HepG2 (cell line): ENCODE measurements at regions not wholly inside any gene's neighbourhood (a gene's known extent, or its start where the extent isn't known, plus 50 kb on each side); places are given as distances from the start of the nearest gene placed in this dataset.

ENCODE experiments used
- ATAC-seq: fragments of 200-7000 bp; cut with Tn5 transposase; 3 replicates; pipeline ENCODE4 v1.9.1; 2020; ENCODE audit warnings: mild to moderate bottlenecking, moderate library complexity
- BruUV-seq: library from RNA; stranded (reverse); fragments of 400-500 nt; replicated peaks from 2 replicates; lab custom pipeline; 2021; lab: Mats Ljungman, UMichigan
- CTCF ChIA-PET: fragments of 300-600 bp; formaldehyde crosslinking; extraction: SDS; loops from one replicate; lab custom pipeline; 2021; ENCODE audit warnings: low total read pairs, inconsistent platforms, low intra/inter-chr PET ratio; lab: Yijun Ruan, JAX
- POLR2A ChIA-PET: fragments of 350-600 bp; sonication (Branson Sonifier 250); formaldehyde crosslinking; loops from one replicate; lab custom pipeline; 2020; ENCODE audit warnings: antibody characterized with exemption, inconsistent platforms; lab: Yijun Ruan, JAX
- DNase-seq: peaks from one replicate; pipeline ENCODE4 v3.0.0-alpha.2; 2015; ENCODE audit warnings: low spot score
- FAIRE-seq: peaks from 3 replicates; lab custom pipeline; 2011; peaks lifted over from hg19 to GRCh38; lab: Jason Lieb, UNC
- H2AFZ ChIP-seq: one replicate; pipeline ENCODE4 v1.6.1; 2011; ENCODE audit warnings: low read length, inconsistent platforms
- H3K27ac ChIP-seq: fragments of 300-600 bp; 3 replicates; pipeline ENCODE4 v1.8.0; 2011; ENCODE audit warnings: mixed run types, mild to moderate bottlenecking, mixed read lengths, low read length, inconsistent platforms; ENCODE audit not compliant: insufficient read depth; ENCODE audit errors: extremely low read length
- H3K27me3 ChIP-seq, 2 experiments: fragments of 200-600 bp in 1 of 2; 2 replicates in 1 of 2; 3 replicates in 1 of 2; pipeline versions ENCODE4 v1.6.0 to v1.8.0; 2011; ENCODE audit warnings: low read length in 2 of 2, mild to moderate bottlenecking in 2 of 2, moderate library complexity in 2 of 2, inconsistent platforms in 1 of 2; ENCODE audit not compliant: insufficient read depth in 2 of 2, control insufficient read depth in 1 of 2
- H3K36me3 ChIP-seq, 2 experiments: fragments of 200-600 bp in 1 of 2; replicated peaks in 1 of 2; 2 replicates in 1 of 2; 3 replicates in 1 of 2; pipeline versions ENCODE4 v1.5.1 to v1.8.0; 2011; ENCODE audit warnings: low read length in 2 of 2, inconsistent platforms in 1 of 2; ENCODE audit not compliant: insufficient read depth in 2 of 2, control insufficient read depth in 1 of 2
- H3K4me1 ChIP-seq: 2 replicates; pipeline ENCODE4 v1.5.1; 2012; ENCODE audit warnings: low read length, inconsistent platforms; ENCODE audit not compliant: insufficient read depth
- H3K4me2 ChIP-seq: 2 replicates; pipeline ENCODE4 v1.6.0; 2011; ENCODE audit warnings: low read depth, low read length, inconsistent platforms
- H3K4me3 ChIP-seq, 3 experiments: fragments of 200-600 bp in 1 of 3; sonication (generic), shearing (Covaris generic) in 1 of 3; replicated peaks in 1 of 3; 2 replicates each; pipeline ENCODE4 v1.5.1; 2011 to 2016; ENCODE audit warnings: low read length in 3 of 3, inconsistent platforms in 2 of 3, low read depth in 2 of 3, mild to moderate bottlenecking in 2 of 3, control low read depth in 1 of 3, mixed read lengths in 1 of 3; ENCODE audit not compliant: insufficient read depth in 1 of 3
- H3K79me2 ChIP-seq: one replicate; pipeline ENCODE4 v1.6.1; 2011; ENCODE audit warnings: low read length, inconsistent platforms; ENCODE audit not compliant: insufficient read depth
- H3K9ac ChIP-seq: 2 replicates; pipeline ENCODE4 v1.6.0; 2011; ENCODE audit warnings: mild to moderate bottlenecking, low read depth, low read length, inconsistent platforms; ENCODE audit not compliant: insufficient read depth
- H3K9me3 ChIP-seq: 2 replicates; pipeline ENCODE4 v1.5.1; 2012; ENCODE audit warnings: mild to moderate bottlenecking, low read length
- H4K20me1 ChIP-seq: 2 replicates; pipeline ENCODE4 v1.6.0; 2011; ENCODE audit warnings: inconsistent platforms, mild to moderate bottlenecking, low read length, moderate library complexity; ENCODE audit not compliant: insufficient read depth
- CREM ChIP-seq, 2 experiments: sonication (generic) in 1 of 2; formaldehyde crosslinking in 1 of 2; IDR thresholded peaks; 2 replicates each; pipeline versions ENCODE4 v1.4.0 to v1.6.1; 2016 to 2020; ENCODE audit warnings: antibody characterized with exemption in 1 of 2, mild to moderate bottlenecking in 1 of 2, missing genetic modification reagents in 1 of 2
- ESRRA ChIP-seq: sonication (generic); formaldehyde crosslinking; IDR thresholded peaks from 2 replicates; pipeline ENCODE4 v1.5.1; 2020; ENCODE audit warnings: mild to moderate bottlenecking, low read depth, missing genetic modification reagents
- LCORL ChIP-seq, 2 experiments: fragments of 450-650 bp in 1 of 2; sonication (generic) in 1 of 2; formaldehyde crosslinking in 1 of 2; IDR thresholded peaks; 2 replicates each; pipeline versions ENCODE4 v1.5.0 to v1.6.1; 2017 to 2020; ENCODE audit warnings: antibody characterized with exemption in 1 of 2, missing genetic modification reagents in 1 of 2
- NFIC ChIP-seq: IDR thresholded peaks from 2 replicates; pipeline ENCODE4 v1.6.1; 2012; ENCODE audit warnings: mild to moderate bottlenecking, low read length, inconsistent platforms
- NFRKB ChIP-seq: fragments of 450-650 bp; IDR thresholded peaks from 2 replicates; pipeline ENCODE4 v1.6.1; 2017
- SPEN ChIP-seq: sonication (generic); formaldehyde crosslinking; IDR thresholded peaks from 2 replicates; pipeline ENCODE4 v1.5.1; 2020; ENCODE audit warnings: low read depth, mild to moderate bottlenecking, missing genetic modification reagents
- TEAD3 ChIP-seq: optimal IDR thresholded peaks from 2 replicates; pipeline ENCODE3; 2016; ENCODE audit warnings: borderline replicate concordance
- ZNF607 ChIP-seq: sonication (generic); formaldehyde crosslinking; IDR thresholded peaks from 2 replicates; pipeline ENCODE4 v1.5.1; 2020; ENCODE audit warnings: missing genetic modification reagents, mild to moderate bottlenecking, borderline replicate concordance
- ZNF609 ChIP-seq: sonication (generic); formaldehyde crosslinking; IDR thresholded peaks from 2 replicates; pipeline ENCODE4 v1.4.0; 2020; ENCODE audit warnings: mild to moderate bottlenecking, missing genetic modification reagents, borderline replicate concordance
- ZNF709 ChIP-seq: sonication (generic); formaldehyde crosslinking; IDR thresholded peaks from 2 replicates; pipeline ENCODE4 v1.5.0; 2020; ENCODE audit warnings: mild to moderate bottlenecking, missing genetic modification reagents
- ZNF850 ChIP-seq: sonication (generic); formaldehyde crosslinking; conservative IDR thresholded peaks from 2 replicates; pipeline ENCODE4 v1.9.0; 2021; ENCODE audit warnings: mild to moderate bottlenecking, missing genetic modification reagents
- WGBS: methylation state at CpG from one replicate; pipeline ENCODE4 v1.1.6; 2017; ENCODE audit warnings: low lambda C conversion rate; 5-methylcytosine and 5-hydroxymethylcytosine counted together
- in situ Hi-C: cut with HindIII; loops from 2 replicates; pipeline ENCODE4 v1.10.0; 2017; ENCODE audit warnings: low pct_unique_long_range_greater_than_20kb; ENCODE audit not compliant: extremely low pct_ligation_motif_present
- intact Hi-C: fragments of 100-400 bp; cut with micrococcal nuclease; formaldehyde crosslinking; loops from one replicate; pipeline ENCODE4 v1.10.0; 2022; ENCODE audit not compliant: unreplicated experiment
- TF ChIP-seq, protein P1 (sequence below): sonication (generic); formaldehyde crosslinking; IDR thresholded peaks from 2 replicates; pipeline ENCODE4 v1.4.0; 2020; ENCODE audit warnings: missing genetic modification reagents
- TF ChIP-seq, protein P2 (sequence below): sonication (generic); formaldehyde crosslinking; IDR thresholded peaks from 2 replicates; pipeline ENCODE4 v1.5.0; 2020; ENCODE audit warnings: mild to moderate bottlenecking, missing genetic modification reagents, borderline replicate concordance

DNA sequence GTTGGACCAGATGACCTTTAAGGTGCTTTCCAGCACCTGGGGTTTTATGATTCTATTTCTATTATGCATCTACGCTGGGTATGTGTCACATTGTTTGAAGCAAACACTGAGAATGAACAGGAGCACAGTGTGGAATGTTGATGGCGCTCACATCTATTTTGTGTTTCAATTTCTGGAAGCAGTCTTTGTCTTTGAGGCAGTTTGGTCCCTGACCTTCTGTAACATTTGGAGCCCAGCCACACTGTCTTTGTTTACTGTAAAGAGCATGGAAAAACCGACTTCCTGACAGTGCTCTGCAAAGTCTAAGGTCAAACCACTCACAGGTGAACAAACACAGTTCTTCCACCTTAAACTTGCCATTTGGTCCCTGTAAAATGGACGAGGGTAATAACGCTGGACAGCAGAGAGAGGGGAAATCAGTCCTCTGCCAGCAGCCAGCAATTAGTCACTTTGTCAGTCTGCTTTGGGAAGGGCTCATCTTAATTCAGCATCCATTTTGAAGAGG is 155.5 kb downstream of the PRL start:
- intact Hi-C loops = no loop called here
- CTCF ChIA-PET = no interaction called here
- no TSS peak for BruUV-seq
- H3K4me3 ChIP-seq = no peak overlapping the region
- peak; percentile 97 for ATAC-seq
- no peaks in the 10 kb centered on the region for H4K20me1 ChIP-seq
- H3K27me3 ChIP-seq = no peaks in the 10 kb centered on the region; a peak in 1 of 5 replicates
- H3K9ac ChIP-seq = no peak overlapping the region
- no peaks in the 10 kb centered on the region for H3K79me2 ChIP-seq
- peak overlapping the region; percentile 16 for H3K4me2 ChIP-seq
- WGBS = 0% methylated on average over 5 of the region's 5 CpGs
- H3K36me3 ChIP-seq = no peaks in the 10 kb centered on the region
- H3K27ac ChIP-seq = no peak overlapping the region
- FAIRE-seq = peak; percentile 18
- in situ Hi-C loops = no loop called here
- peak; percentile 74 for DNase-seq
- POLR2A ChIA-PET = no interaction called here
- H3K4me1 ChIP-seq = peaks cover 17% of the 10 kb centered on the region
- H3K9me3 ChIP-seq = no peaks in the 10 kb centered on the region
- H2AFZ ChIP-seq = no peak overlapping the region
- TF ChIP-seq NFIC (peak; percentile 50; the same call in 1 of the 2 replicates), LCORL (IDR thresholded peaks at IDR 0.05) (0 out of 2 replicates have a peak, but pooled peaks have one; percentile 19), LCORL (CRISPR knock-in tag; IDR thresholded peaks at IDR 0.05) (peak; percentile 56; the same call in 1 of the 2 replicates), ESRRA (CRISPR knock-in tag) (peak; percentile 41; the same call in 1 of the 2 replicates), ZNF607 (CRISPR knock-in tag) (peak; percentile 55; the same call in 1 of the 2 replicates), TEAD3 (CRISPR knock-in tag) (peak; percentile 74), ZNF709 (CRISPR knock-in tag) (no peak), NFRKB (no peak), ZNF850 (no peak), CREM (IDR thresholded peaks at IDR 0.05) (no peak), CREM (CRISPR knock-in tag; IDR thresholded peaks at IDR 0.05) (no peak), SPEN (CRISPR knock-in tag) (0 out of 2 replicates have a peak, but pooled peaks have one; percentile 30), ZNF609 (CRISPR knock-in tag) (peak; percentile 90)
- TF ChIP-seq, protein P1, sequence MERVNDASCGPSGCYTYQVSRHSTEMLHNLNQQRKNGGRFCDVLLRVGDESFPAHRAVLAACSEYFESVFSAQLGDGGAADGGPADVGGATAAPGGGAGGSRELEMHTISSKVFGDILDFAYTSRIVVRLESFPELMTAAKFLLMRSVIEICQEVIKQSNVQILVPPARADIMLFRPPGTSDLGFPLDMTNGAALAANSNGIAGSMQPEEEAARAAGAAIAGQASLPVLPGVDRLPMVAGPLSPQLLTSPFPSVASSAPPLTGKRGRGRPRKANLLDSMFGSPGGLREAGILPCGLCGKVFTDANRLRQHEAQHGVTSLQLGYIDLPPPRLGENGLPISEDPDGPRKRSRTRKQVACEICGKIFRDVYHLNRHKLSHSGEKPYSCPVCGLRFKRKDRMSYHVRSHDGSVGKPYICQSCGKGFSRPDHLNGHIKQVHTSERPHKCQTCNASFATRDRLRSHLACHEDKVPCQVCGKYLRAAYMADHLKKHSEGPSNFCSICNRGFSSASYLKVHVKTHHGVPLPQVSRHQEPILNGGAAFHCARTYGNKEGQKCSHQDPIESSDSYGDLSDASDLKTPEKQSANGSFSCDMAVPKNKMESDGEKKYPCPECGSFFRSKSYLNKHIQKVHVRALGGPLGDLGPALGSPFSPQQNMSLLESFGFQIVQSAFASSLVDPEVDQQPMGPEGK = no peak
- TF ChIP-seq, protein P2, sequence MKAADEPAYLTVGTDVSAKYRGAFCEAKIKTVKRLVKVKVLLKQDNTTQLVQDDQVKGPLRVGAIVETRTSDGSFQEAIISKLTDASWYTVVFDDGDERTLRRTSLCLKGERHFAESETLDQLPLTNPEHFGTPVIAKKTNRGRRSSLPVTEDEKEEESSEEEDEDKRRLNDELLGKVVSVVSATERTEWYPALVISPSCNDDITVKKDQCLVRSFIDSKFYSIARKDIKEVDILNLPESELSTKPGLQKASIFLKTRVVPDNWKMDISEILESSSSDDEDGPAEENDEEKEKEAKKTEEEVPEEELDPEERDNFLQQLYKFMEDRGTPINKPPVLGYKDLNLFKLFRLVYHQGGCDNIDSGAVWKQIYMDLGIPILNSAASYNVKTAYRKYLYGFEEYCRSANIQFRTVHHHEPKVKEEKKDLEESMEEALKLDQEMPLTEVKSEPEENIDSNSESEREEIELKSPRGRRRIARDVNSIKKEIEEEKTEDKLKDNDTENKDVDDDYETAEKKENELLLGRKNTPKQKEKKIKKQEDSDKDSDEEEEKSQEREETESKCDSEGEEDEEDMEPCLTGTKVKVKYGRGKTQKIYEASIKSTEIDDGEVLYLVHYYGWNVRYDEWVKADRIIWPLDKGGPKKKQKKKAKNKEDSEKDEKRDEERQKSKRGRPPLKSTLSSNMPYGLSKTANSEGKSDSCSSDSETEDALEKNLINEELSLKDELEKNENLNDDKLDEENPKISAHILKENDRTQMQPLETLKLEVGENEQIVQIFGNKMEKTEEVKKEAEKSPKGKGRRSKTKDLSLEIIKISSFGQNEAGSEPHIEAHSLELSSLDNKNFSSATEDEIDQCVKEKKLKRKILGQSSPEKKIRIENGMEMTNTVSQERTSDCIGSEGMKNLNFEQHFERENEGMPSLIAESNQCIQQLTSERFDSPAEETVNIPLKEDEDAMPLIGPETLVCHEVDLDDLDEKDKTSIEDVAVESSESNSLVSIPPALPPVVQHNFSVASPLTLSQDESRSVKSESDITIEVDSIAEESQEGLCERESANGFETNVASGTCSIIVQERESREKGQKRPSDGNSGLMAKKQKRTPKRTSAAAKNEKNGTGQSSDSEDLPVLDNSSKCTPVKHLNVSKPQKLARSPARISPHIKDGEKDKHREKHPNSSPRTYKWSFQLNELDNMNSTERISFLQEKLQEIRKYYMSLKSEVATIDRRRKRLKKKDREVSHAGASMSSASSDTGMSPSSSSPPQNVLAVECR = peak; percentile 18; the same call in 1 of the 2 replicates
